ENCODE measurements at regions not wholly inside any gene's neighbourhood (a gene's known extent, or its start where the extent isn't known, plus 50 kb on each side); places are given as distances from the start of the nearest gene placed in this dataset.

DNA sequence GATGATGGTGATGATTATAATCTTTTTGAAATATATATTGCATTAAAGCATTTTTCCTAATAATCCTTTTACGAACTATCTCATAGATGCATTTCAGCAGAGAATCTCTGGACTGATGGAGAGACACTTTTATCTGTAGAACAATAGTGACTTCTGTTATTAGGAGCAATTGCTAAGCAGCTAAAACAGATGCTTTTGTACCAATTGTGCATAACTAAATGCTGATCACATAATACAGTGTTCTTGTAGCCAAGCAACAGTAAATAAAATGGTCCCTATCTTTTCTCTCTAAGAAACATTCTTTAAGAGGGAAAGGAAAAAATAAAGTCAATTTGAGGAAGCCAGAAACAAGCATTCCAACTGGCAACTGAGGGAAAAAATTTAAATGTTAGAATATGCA lies 405.8 kb upstream of the GOLIM4 start:
- TF ChIP-seq, protein P1, sequence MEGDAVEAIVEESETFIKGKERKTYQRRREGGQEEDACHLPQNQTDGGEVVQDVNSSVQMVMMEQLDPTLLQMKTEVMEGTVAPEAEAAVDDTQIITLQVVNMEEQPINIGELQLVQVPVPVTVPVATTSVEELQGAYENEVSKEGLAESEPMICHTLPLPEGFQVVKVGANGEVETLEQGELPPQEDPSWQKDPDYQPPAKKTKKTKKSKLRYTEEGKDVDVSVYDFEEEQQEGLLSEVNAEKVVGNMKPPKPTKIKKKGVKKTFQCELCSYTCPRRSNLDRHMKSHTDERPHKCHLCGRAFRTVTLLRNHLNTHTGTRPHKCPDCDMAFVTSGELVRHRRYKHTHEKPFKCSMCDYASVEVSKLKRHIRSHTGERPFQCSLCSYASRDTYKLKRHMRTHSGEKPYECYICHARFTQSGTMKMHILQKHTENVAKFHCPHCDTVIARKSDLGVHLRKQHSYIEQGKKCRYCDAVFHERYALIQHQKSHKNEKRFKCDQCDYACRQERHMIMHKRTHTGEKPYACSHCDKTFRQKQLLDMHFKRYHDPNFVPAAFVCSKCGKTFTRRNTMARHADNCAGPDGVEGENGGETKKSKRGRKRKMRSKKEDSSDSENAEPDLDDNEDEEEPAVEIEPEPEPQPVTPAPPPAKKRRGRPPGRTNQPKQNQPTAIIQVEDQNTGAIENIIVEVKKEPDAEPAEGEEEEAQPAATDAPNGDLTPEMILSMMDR (IDR thresholded peaks at IDR 0.05): no peak
- no peak for TF ChIP-seq POLR2A (IDR thresholded peaks at IDR 0.05)
- TF ChIP-seq POLR2AphosphoS5 (IDR thresholded peaks at IDR 0.05): no peak

Data from upper lobe of left lung (tissue), 4 donors.